ENCODE measurements at regions not wholly inside any gene's neighbourhood (a gene's known extent, or its start where the extent isn't known, plus 50 kb on each side); places are given as distances from the start of the nearest gene placed in this dataset.

GRCh38 chr17:72525225-72526015, 404.6 kb downstream of the SOX9 start:
- no peaks in the 10 kb centered on the region for H3K27me3 ChIP-seq (ENCODE audit: insufficient read depth)
- H3F3A ChIP-seq (replicated peaks; ENCODE audit: low read depth), result no peaks in the 10 kb centered on the region
- H3K4me1 Mint-ChIP-seq, result peaks cover 10% of the 10 kb centered on the region
- no peaks in the 10 kb centered on the region for H3K9me3 Mint-ChIP-seq
- H3K27ac ChIP-seq (ENCODE audit: low read depth), result no peak overlapping the region
- H4K20me1 ChIP-seq (replicated peaks; ENCODE audit: insufficient read depth), result no peaks in the 10 kb centered on the region; the same call in 1 of the 2 replicates
- no peak overlapping the region for H3K4me3 Mint-ChIP-seq
- 0 out of 2 replicates have a peak, but pooled peaks cover 3% of the 10 kb centered on the region for H3K4me1 ChIP-seq (ENCODE audit: insufficient read depth)
- no peaks in the 10 kb centered on the region for H3K36me3 ChIP-seq (ENCODE audit: insufficient read depth)
- H3K4me3 ChIP-seq, result no peak overlapping the region
- H2AFZ ChIP-seq, result no peak overlapping the region
- DNase-seq (ENCODE audit: low spot score), result no peak
- H3K27me3 Mint-ChIP-seq (ENCODE audit: insufficient read depth, low read depth, poor library complexity), result peaks cover 6% of the 10 kb centered on the region
- H3K79me2 ChIP-seq (replicated peaks; ENCODE audit: insufficient read depth), result no peaks in the 10 kb centered on the region
- H3K9me2 ChIP-seq (ENCODE audit: insufficient read depth), result no peaks in the 10 kb centered on the region
- H3K36me3 Mint-ChIP-seq (ENCODE audit: low read depth), result no peaks in the 10 kb centered on the region
- H3K4me2 ChIP-seq, result no peak overlapping the region
- no peak overlapping the region for H3K27ac Mint-ChIP-seq
- no peak for TF ChIP-seq CREB1 (CRISPR knock-in tag; IDR thresholded peaks at IDR 0.05; ENCODE audit: low read depth)
- TF ChIP-seq POLR2AphosphoS5 (IDR thresholded peaks at IDR 0.05; ENCODE audit: low read depth), result no peak
- no peak for ATAC-seq

GRCh38 chr17:72526769-72527168, 405.9 kb downstream of the SOX9 start:
- no peak for ATAC-seq
- Histone ChIP-seq H3K79me2 (replicated peaks; ENCODE audit: insufficient read depth) (no peaks in the 10 kb centered on the region), H2AFZ (no peak overlapping the region), H3K27ac (ENCODE audit: low read depth) (no peak overlapping the region), H3K27me3 (ENCODE audit: insufficient read depth) (no peaks in the 10 kb centered on the region), H3K4me3 (no peak overlapping the region), H3F3A (replicated peaks; ENCODE audit: low read depth) (no peaks in the 10 kb centered on the region), H3K4me1 (ENCODE audit: insufficient read depth) (0 out of 2 replicates have a peak, but pooled peaks cover 5% of the 10 kb centered on the region), H3K36me3 (ENCODE audit: insufficient read depth) (no peaks in the 10 kb centered on the region), H3K4me2 (no peak overlapping the region), H3K9me2 (ENCODE audit: insufficient read depth) (no peaks in the 10 kb centered on the region), H4K20me1 (replicated peaks; ENCODE audit: insufficient read depth) (no peaks in the 10 kb centered on the region; the same call in 1 of the 2 replicates)
- H3K27me3 Mint-ChIP-seq (ENCODE audit: insufficient read depth, low read depth, poor library complexity), result peaks cover 6% of the 10 kb centered on the region
- no peak for TF ChIP-seq ETS1 (IDR thresholded peaks at IDR 0.05)
- TF ChIP-seq EZH2 (IDR thresholded peaks at IDR 0.05; ENCODE audit: low read depth, unreplicated experiment), result no peak
- no peak for DNase-seq (ENCODE audit: low spot score)
- no peaks in the 10 kb centered on the region for H3K36me3 Mint-ChIP-seq (ENCODE audit: low read depth)
- no peak overlapping the region for H3K27ac Mint-ChIP-seq
- peaks cover 11% of the 10 kb centered on the region for H3K4me1 Mint-ChIP-seq
- no peak overlapping the region for H3K4me3 Mint-ChIP-seq
- no peaks in the 10 kb centered on the region for H3K9me3 Mint-ChIP-seq

GRCh38 chr17:72527789-72528188, 407.0 kb downstream of the SOX9 start:
- H3K4me3 Mint-ChIP-seq, result no peak overlapping the region
- H3K27ac Mint-ChIP-seq, result no peak overlapping the region
- no peaks in the 10 kb centered on the region for H3F3A ChIP-seq (replicated peaks; ENCODE audit: low read depth)
- no peaks in the 10 kb centered on the region for H3K36me3 ChIP-seq (ENCODE audit: insufficient read depth)
- H3K79me2 ChIP-seq (replicated peaks; ENCODE audit: insufficient read depth), result no peaks in the 10 kb centered on the region
- H3K4me1 Mint-ChIP-seq, result peaks cover 11% of the 10 kb centered on the region
- no peaks in the 10 kb centered on the region for H3K27me3 ChIP-seq (ENCODE audit: insufficient read depth)
- no peak overlapping the region for H3K4me2 ChIP-seq
- peaks cover 6% of the 10 kb centered on the region for H3K27me3 Mint-ChIP-seq (ENCODE audit: insufficient read depth, low read depth, poor library complexity)
- H3K4me3 ChIP-seq, result no peak overlapping the region
- ATAC-seq, result no peak
- no peaks in the 10 kb centered on the region for H3K36me3 Mint-ChIP-seq (ENCODE audit: low read depth)
- H3K27ac ChIP-seq (ENCODE audit: low read depth), result no peak overlapping the region
- H3K4me1 ChIP-seq (ENCODE audit: insufficient read depth), result 0 out of 2 replicates have a peak, but pooled peaks cover 5% of the 10 kb centered on the region
- H4K20me1 ChIP-seq (replicated peaks; ENCODE audit: insufficient read depth), result no peaks in the 10 kb centered on the region; the same call in 1 of the 2 replicates
- H3K9me2 ChIP-seq (ENCODE audit: insufficient read depth), result no peaks in the 10 kb centered on the region
- no peak for DNase-seq (ENCODE audit: low spot score)
- H2AFZ ChIP-seq, result no peak overlapping the region
- H3K9me3 Mint-ChIP-seq, result no peaks in the 10 kb centered on the region
- no peak for TF ChIP-seq ZNF114 (CRISPR knock-in tag; IDR thresholded peaks at IDR 0.05)
- TF ChIP-seq NANOG (IDR thresholded peaks at IDR 0.05; ENCODE audit: borderline replicate concordance), result no peak
- TF ChIP-seq JUNB (IDR thresholded peaks at IDR 0.05; ENCODE audit: unreplicated experiment), result no peak
- no peak for TF ChIP-seq ZNF462 (CRISPR knock-in tag; IDR thresholded peaks at IDR 0.05)
- no peak for TF ChIP-seq EZH2 (IDR thresholded peaks at IDR 0.05; ENCODE audit: low read depth, unreplicated experiment)
- TF ChIP-seq STAT1 (IDR thresholded peaks at IDR 0.05; ENCODE audit: unreplicated experiment), result no peak

All from GM23338 (cell line).